GM18858 (cell line): ENCODE measurements at regions not wholly inside any gene's neighbourhood (a gene's known extent, or its start where the extent isn't known, plus 50 kb on each side); places are given as distances from the start of the nearest gene placed in this dataset.
"Not testable (repeated sequence)": the region's sequence is repeated elsewhere in the genome, so short reads cannot be mapped to it uniquely, and the experiment has no call there.

ENCODE experiments used
- ATAC-seq: cut with Tn5 transposase; IDR thresholded peaks from one replicate; pipeline ENCODE4 v1.9.1; 2021; ENCODE audit not compliant: unreplicated experiment

DNA sequence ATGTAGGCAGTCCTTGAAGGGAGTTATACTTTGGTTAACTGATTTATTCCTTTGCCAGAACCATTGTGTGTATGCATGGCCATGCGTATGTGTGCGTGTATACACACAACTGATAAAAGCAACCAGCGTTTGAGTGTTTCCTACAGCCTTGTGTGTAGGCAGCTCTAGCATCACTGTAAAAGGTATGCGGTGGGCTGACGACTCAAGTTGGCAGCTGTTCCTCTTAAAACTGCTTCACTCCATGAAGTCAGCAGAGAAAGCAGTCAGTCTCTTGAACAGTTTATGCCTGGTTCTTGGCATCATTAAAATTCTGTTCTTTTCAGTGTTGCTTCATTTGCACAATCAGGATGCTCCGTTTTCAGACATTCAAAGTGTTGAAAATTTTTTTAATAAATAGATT is 103.5 kb upstream of the FRMPD4 start:
- no peak for ATAC-seq

DNA sequence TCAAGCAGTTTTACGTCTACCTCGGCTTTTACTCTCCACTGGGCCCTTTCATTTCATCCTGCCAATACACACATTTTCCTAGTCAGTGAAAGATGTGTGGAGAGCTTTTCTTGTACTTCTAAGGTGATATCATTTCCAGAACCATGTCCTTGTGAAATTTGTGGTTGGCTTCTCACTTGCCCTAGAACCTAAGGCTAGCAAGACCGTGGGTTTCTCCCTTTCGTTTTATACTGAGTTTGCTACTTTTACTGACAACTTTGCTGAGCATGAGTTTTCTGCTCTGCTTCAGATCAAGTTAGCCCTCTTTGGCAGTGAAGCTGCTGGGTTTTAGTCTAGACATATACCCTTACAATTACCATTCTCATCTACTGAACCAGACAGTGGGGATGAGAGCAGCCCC is 95.7 kb upstream of the FRMPD4 start:
- no peak for ATAC-seq

DNA sequence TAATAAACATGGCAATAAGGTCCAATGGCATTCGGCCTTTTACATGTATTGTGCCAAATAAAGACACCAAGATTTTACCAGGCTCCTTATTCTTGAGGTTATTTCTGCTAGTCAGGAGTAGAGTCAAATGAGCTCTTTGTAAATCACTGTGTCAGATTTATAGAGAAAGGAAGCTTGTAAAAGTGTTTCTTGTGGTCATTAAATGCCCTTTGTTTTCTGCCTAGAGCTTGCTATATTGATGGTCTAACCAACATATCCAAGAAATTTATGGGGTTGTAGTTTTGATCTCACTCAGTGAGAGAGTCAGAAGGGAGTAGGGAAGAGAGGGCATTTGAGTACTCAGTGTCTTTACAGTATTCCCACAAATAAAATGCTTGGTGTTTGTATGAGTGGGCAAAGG is 86.2 kb upstream of the FRMPD4 start:
- no peak for ATAC-seq

DNA sequence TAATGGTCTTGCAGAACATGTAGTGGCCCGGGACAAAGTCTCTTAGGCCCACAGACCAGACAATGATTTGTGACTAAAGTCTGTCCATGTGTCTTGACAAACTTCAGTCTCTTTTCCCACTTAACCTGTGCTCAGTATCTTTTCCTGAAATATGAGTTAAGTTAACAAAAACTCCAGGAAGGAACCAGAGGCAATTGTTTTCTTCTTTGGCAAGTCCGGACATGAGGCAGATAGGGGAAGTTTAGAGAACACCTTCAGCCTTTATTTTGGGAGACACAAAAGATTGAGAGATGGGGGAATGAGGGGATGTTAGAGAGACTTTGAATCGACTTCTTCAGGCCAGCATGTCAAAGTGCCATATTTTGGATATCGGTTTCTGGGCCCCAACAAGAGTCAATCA is 80.2 kb upstream of the FRMPD4 start:
- no peak for ATAC-seq

DNA sequence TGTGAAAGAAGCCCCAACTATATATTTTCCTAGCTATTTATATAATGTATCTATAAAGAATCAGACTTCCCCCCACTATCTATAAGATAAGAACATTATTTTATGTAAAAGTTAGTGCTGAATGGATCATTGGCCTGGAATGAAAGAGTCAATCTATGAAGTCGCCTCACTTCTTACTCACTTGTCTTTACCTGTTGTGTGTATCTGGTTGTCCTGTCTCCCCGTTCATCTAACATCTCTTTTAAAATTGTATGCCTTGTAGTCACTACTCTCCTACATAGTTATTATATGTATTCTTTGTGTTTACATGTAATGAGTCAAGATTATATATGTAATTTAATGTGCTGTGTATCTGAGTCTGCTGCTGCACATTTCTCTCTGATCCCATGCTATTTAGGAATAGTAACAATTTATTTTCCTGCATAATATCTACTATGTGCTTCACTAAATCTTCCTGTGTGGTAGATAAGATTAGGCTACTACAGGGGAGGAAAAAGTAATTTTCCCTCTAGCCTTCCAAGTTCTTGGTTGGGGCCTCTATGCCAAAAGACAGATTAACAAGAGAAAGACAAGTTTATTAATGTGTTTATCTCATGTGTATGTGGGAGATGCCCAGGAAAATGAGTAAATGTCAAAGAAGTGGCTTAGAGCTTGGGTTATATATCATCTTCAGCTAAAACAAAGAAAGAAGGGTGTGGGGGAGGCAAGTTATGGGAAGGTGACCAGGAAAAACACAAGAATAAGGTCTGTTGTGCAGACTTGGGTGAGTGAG is 77.6 kb upstream of the FRMPD4 start:
- no peak for ATAC-seq

DNA sequence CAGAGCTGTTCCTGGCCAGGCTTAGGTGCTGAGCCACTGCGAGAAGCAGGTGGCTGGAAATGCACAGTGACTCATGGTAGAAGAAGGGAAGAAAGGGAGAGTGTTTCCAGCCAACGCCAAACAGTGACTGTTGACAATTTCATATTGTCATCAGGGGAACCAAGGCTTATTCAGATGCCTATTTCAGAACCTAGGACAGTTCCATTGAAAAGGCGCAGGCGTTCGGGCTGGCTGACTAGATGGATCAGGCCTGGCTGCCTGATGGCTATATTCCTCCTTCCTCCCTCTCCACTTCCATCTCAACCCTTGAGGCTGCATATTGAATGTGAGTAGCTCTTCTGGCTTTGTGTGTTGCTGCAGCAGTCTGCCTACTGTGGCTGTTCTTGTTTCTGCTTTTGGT is 73.0 kb upstream of the FRMPD4 start:
- no peak for ATAC-seq

DNA sequence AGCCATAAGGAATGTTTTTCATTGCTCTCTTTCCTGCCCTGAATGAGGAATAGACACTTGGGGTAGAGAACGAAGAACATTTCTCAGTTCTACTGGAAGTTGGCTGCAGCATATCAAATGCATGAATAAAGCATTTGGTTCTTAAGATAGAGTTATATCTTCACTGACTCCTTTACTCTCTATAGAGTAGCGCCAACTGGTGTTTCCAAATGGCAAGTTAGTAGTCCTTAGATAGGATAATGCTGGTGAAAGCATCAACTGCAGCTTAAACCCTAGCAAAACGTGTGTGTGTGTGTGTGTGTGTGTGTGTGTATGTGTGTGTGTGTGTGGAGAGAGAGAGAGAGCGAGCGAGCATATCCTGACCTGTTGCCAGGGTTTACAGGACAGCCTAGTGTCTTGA is 62.2 kb upstream of the FRMPD4 start:
- ATAC-seq = no peak

DNA sequence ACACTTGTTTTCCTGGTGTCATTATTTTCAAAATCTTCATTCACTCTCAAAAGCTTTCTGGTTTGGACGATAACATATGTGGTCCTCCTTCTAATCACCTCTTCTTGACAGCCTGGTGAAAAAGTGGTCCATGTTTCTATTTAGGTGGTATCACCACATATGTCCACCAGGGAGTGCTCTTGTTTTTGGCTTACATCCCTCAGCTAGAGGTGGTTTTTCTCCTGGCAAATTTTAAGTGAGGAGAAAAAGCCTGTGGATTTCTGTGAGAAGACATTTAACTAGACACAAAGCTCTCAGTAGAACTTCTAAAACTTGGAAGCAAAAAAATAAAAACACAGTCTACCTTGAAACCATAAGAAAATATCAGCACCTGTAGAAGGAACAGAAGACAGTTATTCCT is 58.0 kb upstream of the FRMPD4 start:
- no peak for ATAC-seq

DNA sequence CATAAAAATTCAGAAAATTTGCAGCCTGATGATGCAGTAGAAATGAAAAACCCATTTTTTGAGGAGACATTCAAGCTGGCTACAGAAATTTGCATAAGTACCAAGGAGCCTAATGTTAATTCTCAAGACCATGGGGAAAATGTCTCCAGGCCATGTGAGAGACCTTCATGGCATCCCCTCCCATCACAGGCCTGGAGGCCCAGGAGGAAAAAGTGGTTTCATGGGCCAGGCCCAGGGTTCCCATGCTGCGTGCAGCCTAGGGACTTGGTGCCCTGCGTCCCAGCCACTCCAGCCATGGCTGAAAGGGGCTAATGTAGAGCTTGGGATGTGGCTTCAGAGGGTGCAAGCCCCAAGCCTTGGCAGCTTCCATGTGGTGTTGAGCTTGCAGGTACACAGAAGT is 55.3 kb upstream of the FRMPD4 start:
- ATAC-seq = not testable (repeated sequence)
